ENCODE measurements at regions not wholly inside any gene's neighbourhood (a gene's known extent, or its start where the extent isn't known, plus 50 kb on each side); places are given as distances from the start of the nearest gene placed in this dataset.

DNA sequence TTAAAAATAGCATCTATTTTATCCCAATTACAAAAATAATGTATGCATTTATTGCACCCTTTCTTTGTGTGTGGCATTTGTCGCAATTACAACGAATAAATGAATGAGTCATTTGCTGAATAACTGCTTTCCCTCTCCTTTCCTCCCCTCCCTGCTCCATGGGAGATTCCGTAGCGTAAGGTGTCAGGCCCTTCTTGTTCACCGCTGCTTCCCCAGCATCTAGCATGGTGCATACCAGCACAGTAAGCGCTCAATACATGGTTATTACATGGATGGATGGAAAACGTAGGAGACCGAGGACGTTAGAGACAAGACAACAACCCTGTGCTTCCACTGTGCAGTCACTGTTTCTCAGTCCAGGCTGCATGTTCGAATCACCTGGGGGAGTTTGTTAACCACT lies 336.0 kb upstream of the EEF2KMT start:
- POLR2A ChIA-PET (ENCODE audit: unreplicated experiment): no interaction called here
- Histone ChIP-seq H4K91ac (ENCODE audit: insufficient read depth, low read depth, low read length) (no peak overlapping the region), H3K4me2 (ENCODE audit: low read depth, low read length) (no peak overlapping the region), H3K9me3 (ENCODE audit: control insufficient read depth, insufficient read depth, low read length) (peaks cover 33% of the 10 kb centered on the region), H3K18ac (ENCODE audit: low read depth, low read length) (no peak overlapping the region), H4K5ac (ENCODE audit: low read depth, low read length) (no peak overlapping the region), H3K4me1 (ENCODE audit: control insufficient read depth, insufficient read depth, low read length) (no peaks in the 10 kb centered on the region), H4K20me1 (ENCODE audit: insufficient read depth, low read length) (no peaks in the 10 kb centered on the region), H4K8ac (ENCODE audit: low read depth in 2 of 2, low read length in 2 of 2) (no peak overlapping the region), H3K36me3 (ENCODE audit: control insufficient read depth, insufficient read depth, low read length) (no peaks in the 10 kb centered on the region), H3K4ac (ENCODE audit: low read depth, low read length) (no peak overlapping the region), H2BK120ac (ENCODE audit: low read depth, low read length) (no peak overlapping the region), H3K9me1 (ENCODE audit: insufficient read depth, low read length) (no peaks in the 10 kb centered on the region), H3K23ac (ENCODE audit: low read depth, low read length) (no peak overlapping the region), H2AK9ac (replicated peaks; ENCODE audit: low read depth, low read length, poor library complexity) (no peak overlapping the region), H2BK15ac (ENCODE audit: low read depth, low read length) (no peak overlapping the region), H3K79me1 (ENCODE audit: low read depth in 1 of 2, low read length in 2 of 2) (no peaks in the 10 kb centered on the region), H2AK5ac (ENCODE audit: low read depth, low read length) (no peak overlapping the region), H3K27me3 (ENCODE audit: control insufficient read depth, insufficient read depth, low read length) (no peaks in the 10 kb centered on the region), H3K27ac (ENCODE audit: insufficient read depth, low read length) (no peak overlapping the region), H3K4me3 (ENCODE audit: insufficient read depth, low read depth, low read length) (no peak overlapping the region), H3K14ac (replicated peaks; ENCODE audit: low read depth, low read length) (no peak overlapping the region), H2BK5ac (ENCODE audit: low read depth, low read length, poor library complexity, severe bottlenecking) (no peak overlapping the region), H2AFZ (replicated peaks; ENCODE audit: low read length, poor library complexity) (no peak overlapping the region), H3K56ac (ENCODE audit: extremely low read depth, insufficient read depth, low read length) (no peak overlapping the region), H3K9ac (ENCODE audit: low read depth, low read length) (no peak overlapping the region), H2BK20ac (ENCODE audit: low read depth, low read length) (no peak overlapping the region)
- DNase-seq: no peak
- 67% methylated on average over 3 of the region's 10 CpGs; no CpG with 5 or more reads in 1 of the 2 experiments for WGBS, 2 experiments (ENCODE audit: extremely low coverage in 2 of 2, insufficient read length in 1 of 2)
- CTCF ChIA-PET: no interaction called here
- no TSS peak for BruUV-seq (replicated peaks)
- dilution Hi-C loops (cut with HindIII; ENCODE audit: low sequenced_read_pairs, unreplicated experiment): no loop called here
- ATAC-seq (ENCODE audit: low read depth): no peak
- in situ Hi-C loops (cut with MboI; ENCODE audit: low sequenced_read_pairs): loop anchor here (25.0 kb wide), 1 partner anchor 96 kb away; no protein-coding TSS in a partner anchor
- TF ChIP-seq SMC3 (IDR thresholded peaks at IDR 0.05; ENCODE audit: low read depth, low read length) (no peak), NFE2L2 (IDR thresholded peaks at IDR 0.05; ENCODE audit: low read depth, low read length) (no peak), FOS (IDR thresholded peaks at IDR 0.05; ENCODE audit: low read depth, low read length) (no peak), RCOR1 (IDR thresholded peaks at IDR 0.05; ENCODE audit: insufficient replicate concordance, low read length) (no peak), CHD1 (IDR thresholded peaks at IDR 0.05; ENCODE audit: low read depth, low read length) (no peak), MAFK (IDR thresholded peaks at IDR 0.05; ENCODE audit: low read depth, low read length) (no peak), MXI1 (IDR thresholded peaks at IDR 0.05; ENCODE audit: borderline replicate concordance, low read depth, low read length) (no peak), RFX5 (IDR thresholded peaks at IDR 0.05; ENCODE audit: low read depth, low read length) (no peak), BHLHE40 (IDR thresholded peaks at IDR 0.05; ENCODE audit: low read depth, low read length) (no peak), RAD21 (IDR thresholded peaks at IDR 0.05; ENCODE audit: low read length) (no peak), MAZ (IDR thresholded peaks at IDR 0.05; ENCODE audit: borderline replicate concordance, low read depth, low read length) (no peak), POLR2A (IDR thresholded peaks at IDR 0.05; ENCODE audit: low read depth, low read length) (no peak), CEBPB (IDR thresholded peaks at IDR 0.05; ENCODE audit: low read depth, low read length) (no peak)
- TF ChIP-seq, protein P1, sequence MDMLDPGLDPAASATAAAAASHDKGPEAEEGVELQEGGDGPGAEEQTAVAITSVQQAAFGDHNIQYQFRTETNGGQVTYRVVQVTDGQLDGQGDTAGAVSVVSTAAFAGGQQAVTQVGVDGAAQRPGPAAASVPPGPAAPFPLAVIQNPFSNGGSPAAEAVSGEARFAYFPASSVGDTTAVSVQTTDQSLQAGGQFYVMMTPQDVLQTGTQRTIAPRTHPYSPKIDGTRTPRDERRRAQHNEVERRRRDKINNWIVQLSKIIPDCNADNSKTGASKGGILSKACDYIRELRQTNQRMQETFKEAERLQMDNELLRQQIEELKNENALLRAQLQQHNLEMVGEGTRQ (IDR thresholded peaks at IDR 0.05; ENCODE audit: low read depth, low read length): no peak
- TF ChIP-seq, protein P2, sequence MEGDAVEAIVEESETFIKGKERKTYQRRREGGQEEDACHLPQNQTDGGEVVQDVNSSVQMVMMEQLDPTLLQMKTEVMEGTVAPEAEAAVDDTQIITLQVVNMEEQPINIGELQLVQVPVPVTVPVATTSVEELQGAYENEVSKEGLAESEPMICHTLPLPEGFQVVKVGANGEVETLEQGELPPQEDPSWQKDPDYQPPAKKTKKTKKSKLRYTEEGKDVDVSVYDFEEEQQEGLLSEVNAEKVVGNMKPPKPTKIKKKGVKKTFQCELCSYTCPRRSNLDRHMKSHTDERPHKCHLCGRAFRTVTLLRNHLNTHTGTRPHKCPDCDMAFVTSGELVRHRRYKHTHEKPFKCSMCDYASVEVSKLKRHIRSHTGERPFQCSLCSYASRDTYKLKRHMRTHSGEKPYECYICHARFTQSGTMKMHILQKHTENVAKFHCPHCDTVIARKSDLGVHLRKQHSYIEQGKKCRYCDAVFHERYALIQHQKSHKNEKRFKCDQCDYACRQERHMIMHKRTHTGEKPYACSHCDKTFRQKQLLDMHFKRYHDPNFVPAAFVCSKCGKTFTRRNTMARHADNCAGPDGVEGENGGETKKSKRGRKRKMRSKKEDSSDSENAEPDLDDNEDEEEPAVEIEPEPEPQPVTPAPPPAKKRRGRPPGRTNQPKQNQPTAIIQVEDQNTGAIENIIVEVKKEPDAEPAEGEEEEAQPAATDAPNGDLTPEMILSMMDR (conservative IDR thresholded peaks at IDR 0.05; ENCODE audit: low read depth, low read length): no peak
- TF ChIP-seq, protein P3, sequence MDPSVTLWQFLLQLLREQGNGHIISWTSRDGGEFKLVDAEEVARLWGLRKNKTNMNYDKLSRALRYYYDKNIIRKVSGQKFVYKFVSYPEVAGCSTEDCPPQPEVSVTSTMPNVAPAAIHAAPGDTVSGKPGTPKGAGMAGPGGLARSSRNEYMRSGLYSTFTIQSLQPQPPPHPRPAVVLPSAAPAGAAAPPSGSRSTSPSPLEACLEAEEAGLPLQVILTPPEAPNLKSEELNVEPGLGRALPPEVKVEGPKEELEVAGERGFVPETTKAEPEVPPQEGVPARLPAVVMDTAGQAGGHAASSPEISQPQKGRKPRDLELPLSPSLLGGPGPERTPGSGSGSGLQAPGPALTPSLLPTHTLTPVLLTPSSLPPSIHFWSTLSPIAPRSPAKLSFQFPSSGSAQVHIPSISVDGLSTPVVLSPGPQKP (IDR thresholded peaks at IDR 0.05; ENCODE audit: borderline replicate concordance, low read depth, low read length): no peak
- intact Hi-C loops (cut with micrococcal nuclease): no loop called here
